NCI-H1105 treated with DMSO at 0.1 percent for 48 hours (cell line): ENCODE measurements at regions not wholly inside any gene's neighbourhood (a gene's known extent, or its start where the extent isn't known, plus 50 kb on each side); places are given as distances from the start of the nearest gene placed in this dataset.
"Not testable (repeated sequence)": the region's sequence is repeated elsewhere in the genome, so short reads cannot be mapped to it uniquely, and the experiment has no call there.

Source experiments
- DNase-seq: peaks from one replicate; lab custom pipeline; 2025; lab: John Stamatoyannopoulos, UW

- DNase-seq = peak; percentile 29
Measured at GRCh38 chr17:30731210-30732132, 93.0 kb downstream of the CRLF3 start.

DNA sequence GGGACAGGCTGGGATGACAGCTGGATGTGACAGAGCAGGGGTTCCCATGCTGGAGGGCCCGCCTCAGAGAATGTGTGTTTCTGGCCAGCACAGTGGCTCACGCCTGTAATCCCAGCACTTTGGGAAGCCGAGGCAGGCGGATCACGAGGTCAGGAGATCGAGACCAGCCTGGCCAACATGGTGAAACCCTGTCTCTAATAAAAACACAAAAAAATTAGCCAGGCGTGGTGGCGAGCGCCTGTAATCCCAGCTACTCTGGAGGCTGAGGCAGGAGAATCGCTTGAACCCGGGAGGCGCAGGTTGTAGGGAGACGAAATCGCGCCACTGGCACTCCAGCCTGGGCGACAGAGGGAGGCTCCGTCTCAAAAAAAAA lies 93.7 kb downstream of the CRLF3 start:
- not testable (repeated sequence) for DNase-seq

- not testable (repeated sequence) for DNase-seq
Measured at GRCh38 chr17:30730171-30730836, 94.2 kb downstream of the CRLF3 start.

GRCh38 chr17:30729471-30730170 lies 94.9 kb downstream of the CRLF3 start:
- not testable (repeated sequence) for DNase-seq

GRCh38 chr17:30727517-30727916 lies 97.0 kb downstream of the CRLF3 start:
- DNase-seq = not testable (repeated sequence)

- DNase-seq = not testable (repeated sequence)
Measured at GRCh38 chr17:30726734-30727133, 97.8 kb downstream of the CRLF3 start.

GRCh38 chr17:30726310-30726709 lies 98.2 kb downstream of the CRLF3 start:
- DNase-seq = not testable (repeated sequence)

DNA sequence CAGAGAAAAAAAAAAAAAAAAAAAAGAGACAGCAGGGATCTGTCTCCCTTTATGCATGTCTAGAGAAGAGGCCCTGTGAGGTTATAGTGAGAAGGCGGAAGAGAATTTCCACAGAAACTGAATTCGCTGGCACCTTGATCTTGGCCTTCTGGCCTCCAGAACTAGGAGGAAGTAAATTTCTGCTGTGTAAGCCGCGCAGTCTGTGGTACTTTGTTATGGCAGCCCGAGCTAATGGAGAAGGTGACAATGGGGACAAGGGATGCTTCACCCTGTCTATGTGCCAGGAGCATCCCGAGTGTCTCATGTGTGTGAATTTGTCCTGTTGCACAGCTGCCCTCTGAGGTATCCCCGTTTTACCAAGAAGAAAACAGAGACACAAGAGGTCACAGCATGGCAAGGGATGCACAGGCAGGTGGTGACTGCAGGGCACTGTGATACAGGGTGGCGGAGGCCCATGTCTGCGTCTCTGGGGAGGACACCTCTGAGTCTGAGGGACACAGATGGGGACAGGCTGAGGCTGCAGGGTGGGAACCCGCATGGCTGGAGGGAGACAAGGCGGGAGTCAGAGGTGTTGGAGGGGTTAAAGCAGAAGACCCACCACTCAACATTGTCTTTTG lies 100.3 kb downstream of the CRLF3 start:
- DNase-seq = not testable (repeated sequence)

DNA sequence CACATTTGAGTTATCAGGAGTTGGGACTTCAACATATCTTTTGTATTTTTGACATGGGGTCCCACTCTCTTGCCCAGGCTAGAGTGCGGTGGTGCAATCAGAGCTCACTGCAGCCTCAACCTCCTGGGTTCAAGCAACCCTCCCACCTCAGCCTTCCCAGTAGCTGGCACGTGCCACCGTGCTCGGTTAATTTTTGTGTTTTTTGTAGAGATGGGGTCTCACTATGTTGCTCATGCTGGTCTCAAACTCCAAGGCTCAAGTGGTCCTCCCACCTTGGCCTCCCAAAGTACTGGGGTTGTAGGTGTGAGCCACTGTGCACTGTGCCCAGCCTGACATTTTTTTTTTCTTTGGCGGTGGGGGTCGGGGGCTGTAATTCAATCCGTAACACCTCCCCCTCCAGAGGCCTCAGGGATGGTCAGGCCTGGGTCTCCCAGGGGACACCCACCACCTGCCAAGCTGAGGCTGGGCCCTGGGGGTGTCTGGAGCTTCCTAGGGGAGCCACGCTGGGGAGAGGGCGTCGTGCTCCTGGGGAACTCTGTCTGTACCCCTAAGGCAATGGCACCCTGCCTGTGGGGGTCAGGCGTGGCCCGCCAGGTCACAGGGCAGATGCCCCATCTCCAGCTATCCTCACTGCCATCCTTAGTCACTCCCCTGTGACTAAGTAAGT lies 102.2 kb downstream of the CRLF3 start:
- DNase-seq = not testable (repeated sequence)

GRCh38 chr17:30720971-30721370 lies 103.5 kb downstream of the CRLF3 start:
- DNase-seq = not testable (repeated sequence)

- DNase-seq = no peak
Measured at GRCh38 chr17:30720013-30720471, 104.5 kb downstream of the CRLF3 start.

DNA sequence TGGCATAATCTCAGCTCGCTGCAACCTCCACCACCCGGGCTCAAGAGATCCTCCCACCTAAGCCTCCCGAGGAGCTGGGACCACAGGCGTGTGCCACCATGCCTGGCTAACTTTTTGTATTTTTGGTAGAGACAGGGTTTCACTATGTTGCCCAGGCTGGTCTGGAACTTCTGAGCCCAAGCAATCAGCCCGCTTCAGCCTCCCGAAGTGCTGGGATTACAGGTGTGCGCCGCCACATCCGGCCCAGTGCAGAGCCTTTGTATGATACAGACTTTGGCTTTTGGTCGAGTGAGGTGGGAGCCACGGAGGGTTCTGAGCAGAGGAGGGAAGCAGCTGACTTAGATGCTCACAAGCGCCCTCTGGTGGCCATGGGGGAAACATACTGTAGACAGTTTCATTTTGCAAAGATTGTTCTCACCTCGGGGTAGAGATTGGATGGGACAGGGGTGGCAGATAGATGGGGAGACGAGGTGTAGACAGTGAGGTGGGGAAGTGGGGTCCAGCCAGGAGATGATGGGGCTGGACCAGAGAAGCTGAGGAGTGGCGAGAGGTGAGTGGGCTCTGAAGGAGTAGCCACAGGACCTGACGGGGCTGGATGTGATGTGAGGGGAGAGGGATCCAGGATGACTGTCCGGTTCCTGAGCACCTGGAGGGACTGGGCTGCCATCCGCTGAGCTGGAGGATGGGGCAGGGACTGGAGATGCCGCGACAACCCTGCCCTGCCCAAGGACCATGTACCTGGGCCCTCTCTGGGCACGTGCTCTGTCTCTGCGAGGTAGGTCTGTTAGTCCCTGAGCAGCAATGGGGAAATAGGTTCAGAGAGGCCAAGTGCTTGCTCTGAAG lies 105.1 kb downstream of the CRLF3 start:
- DNase-seq = peak; percentile 2

GRCh38 chr17:30718691-30719090 lies 105.8 kb downstream of the CRLF3 start:
- not testable (repeated sequence) for DNase-seq

DNA sequence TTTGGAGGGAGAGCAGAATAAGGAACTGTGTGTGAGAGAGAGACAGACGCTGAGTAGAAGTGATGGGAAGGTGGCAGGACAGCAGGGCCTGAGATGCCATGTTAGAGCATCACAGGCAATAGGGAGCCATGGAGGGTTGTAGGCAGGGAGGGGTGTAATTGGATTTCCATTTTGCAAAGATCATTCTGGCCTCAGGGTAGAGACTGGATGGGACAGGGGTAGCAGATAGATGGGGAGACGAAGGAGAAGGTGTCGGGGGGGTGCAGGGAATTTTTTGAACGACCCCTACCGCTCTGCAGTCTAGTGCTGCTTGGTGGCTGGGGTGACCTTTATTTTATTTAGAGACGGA lies 106.4 kb downstream of the CRLF3 start:
- DNase-seq = not testable (repeated sequence)

DNA sequence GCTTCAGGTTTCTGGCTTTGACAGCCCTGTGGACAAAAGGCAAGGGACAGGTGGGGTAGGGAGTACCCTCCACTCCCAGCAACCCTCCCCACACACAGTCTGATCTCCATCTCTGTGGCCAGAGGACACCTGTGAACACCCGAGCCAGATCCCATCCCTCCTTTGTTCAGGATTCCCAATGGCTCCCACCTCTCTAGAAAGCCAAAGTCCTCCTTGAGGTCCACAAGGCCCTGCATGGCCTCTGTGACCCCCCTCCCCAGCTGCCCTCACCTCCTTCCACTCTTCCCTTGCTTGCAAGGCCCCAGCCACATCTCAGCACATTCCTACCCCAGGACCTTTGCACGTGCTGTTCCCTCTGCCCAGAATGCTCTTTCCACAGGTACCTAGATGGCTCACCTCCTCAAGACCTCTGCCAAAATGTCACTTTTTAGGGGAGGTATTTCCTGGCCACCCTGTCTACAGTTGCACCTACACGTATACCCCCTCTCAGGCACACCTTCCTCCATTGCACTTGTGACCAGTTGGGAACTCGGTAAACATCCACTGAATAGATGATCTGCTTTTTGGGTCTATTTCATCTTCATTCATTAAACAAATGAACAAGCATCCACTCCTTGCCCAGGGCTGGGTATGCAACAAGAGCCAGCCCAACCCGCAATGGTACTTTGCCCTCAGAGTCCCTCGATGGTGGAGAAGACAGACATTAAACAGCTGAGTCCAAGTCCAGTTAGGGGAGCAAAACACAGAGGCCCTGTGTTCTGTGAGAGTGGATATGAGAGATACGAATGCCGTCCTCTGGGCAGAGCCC lies 107.0 kb downstream of the CRLF3 start:
- DNase-seq = no peak

DNA sequence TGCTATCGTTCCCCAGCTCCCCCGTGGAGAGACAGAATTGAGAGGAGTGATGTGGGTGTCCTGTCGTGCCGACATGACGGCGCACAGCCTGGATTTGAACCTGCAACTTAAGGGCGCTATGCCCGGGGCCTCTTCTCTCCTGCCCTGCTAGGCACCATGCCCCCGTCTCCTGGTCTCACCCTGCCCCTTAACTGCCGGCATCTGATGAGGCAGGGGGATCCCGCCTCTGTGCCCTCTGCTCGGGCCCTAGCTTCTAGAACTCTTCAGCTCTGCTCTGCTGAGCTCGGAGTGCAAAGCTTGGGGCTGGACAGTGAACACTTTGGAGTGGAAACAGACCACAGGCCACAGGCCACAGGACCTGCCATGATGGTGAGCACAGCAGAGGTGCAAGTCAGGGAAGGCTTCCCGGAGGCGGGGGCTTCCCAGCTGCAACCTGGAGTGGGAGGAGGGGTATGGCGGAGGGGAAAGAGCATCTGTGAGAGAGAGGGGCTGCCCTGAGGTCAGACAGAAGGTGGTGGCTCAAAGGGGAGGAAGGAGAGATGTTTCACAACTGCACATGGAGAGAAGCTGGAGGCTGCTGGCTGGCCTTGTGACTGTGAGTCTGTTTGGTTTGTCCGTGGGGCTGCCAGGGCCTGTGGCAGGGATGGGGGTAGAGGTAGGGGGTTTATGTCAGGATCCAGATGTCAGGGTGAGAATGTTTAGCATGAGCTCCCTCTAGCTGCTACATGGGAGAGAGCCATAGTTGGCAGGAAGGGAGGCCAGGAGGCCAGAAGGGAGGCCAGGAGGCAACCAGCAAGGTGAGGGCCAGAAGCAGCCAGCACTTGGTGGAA lies 107.8 kb downstream of the CRLF3 start:
- no peak for DNase-seq

- not testable (repeated sequence) for DNase-seq
Measured at GRCh38 chr17:30714825-30715622, 109.5 kb downstream of the CRLF3 start.

- DNase-seq = not testable (repeated sequence)
Measured at GRCh38 chr17:30713805-30714204, 110.7 kb downstream of the CRLF3 start.
